ENCODE measurements at regions not wholly inside any gene's neighbourhood (a gene's known extent, or its start where the extent isn't known, plus 50 kb on each side); places are given as distances from the start of the nearest gene placed in this dataset.

GRCh38 chrX:6464726-6465125 lies 70.2 kb downstream of the VCX3A start:
- no peak overlapping the region for H3K4me3 ChIP-seq
- ATAC-seq (ENCODE audit: insufficient read depth, low FRiP score) (no peak), DNase-seq (no peak)
- H3K9ac ChIP-seq (ENCODE audit: insufficient read depth in 1 of 2, low read length in 2 of 2): no peak overlapping the region
- peaks cover 0 to 18% (median 0%) of the 10 kb centered on the region in 3 donors for H3K27me3 ChIP-seq (ENCODE audit: control insufficient read depth in 3 of 3, insufficient read depth in 3 of 3, low read length in 2 of 3)
- 80 to 83% methylated on average over 6 of the region's 6 CpGs for WGBS, 2 donors
- no peaks in the 10 kb centered on the region for H3K4me1 ChIP-seq (ENCODE audit: control insufficient read depth in 5 of 5, insufficient read depth in 5 of 5, low read length in 5 of 5)
- no peak overlapping the region for H3K27ac ChIP-seq (ENCODE audit: low read depth in 1 of 2, low read length in 1 of 2)
- no peaks in the 10 kb centered on the region for H3K36me3 ChIP-seq (ENCODE audit: control insufficient read depth in 4 of 4, insufficient read depth in 4 of 4, low read length in 4 of 4)
- TF ChIP-seq CTCF (IDR thresholded peaks at IDR 0.05; ENCODE audit: control extremely low read depth, extremely low read depth): no peak
- H3K9me3 ChIP-seq (ENCODE audit: control insufficient read depth in 4 of 4, insufficient read depth in 3 of 4, low read length in 3 of 4): peaks cover 0 to 2% (median under 1%) of the 10 kb centered on the region in 4 donors

GRCh38 chrX:6460893-6461490 lies 73.9 kb downstream of the VCX3A start:
- no peaks in the 10 kb centered on the region for H3K36me3 ChIP-seq (ENCODE audit: control insufficient read depth in 4 of 4, insufficient read depth in 4 of 4, low read length in 4 of 4)
- 58 to 76% methylated on average over 6 of the region's 6 CpGs for WGBS, 2 donors
- ATAC-seq (ENCODE audit: insufficient read depth, low FRiP score) (no peak), DNase-seq (peak in 1 of 3 donors; percentile 15)
- no peak overlapping the region for H3K4me3 ChIP-seq
- H3K9ac ChIP-seq (ENCODE audit: insufficient read depth in 1 of 2, low read length in 2 of 2): no peak overlapping the region
- TF ChIP-seq CTCF (IDR thresholded peaks at IDR 0.05; ENCODE audit: control extremely low read depth, extremely low read depth): no peak
- H3K27ac ChIP-seq (ENCODE audit: low read depth in 1 of 2, low read length in 1 of 2): no peak overlapping the region
- no peaks in the 10 kb centered on the region for H3K4me1 ChIP-seq (ENCODE audit: control insufficient read depth in 5 of 5, insufficient read depth in 5 of 5, low read length in 5 of 5)
- peaks cover 0 to 18% (median 0%) of the 10 kb centered on the region in 3 donors for H3K27me3 ChIP-seq (ENCODE audit: control insufficient read depth in 3 of 3, insufficient read depth in 3 of 3, low read length in 2 of 3)
- H3K9me3 ChIP-seq (ENCODE audit: control insufficient read depth in 4 of 4, insufficient read depth in 3 of 4, low read length in 3 of 4): peaks cover 0 to 2% (median under 1%) of the 10 kb centered on the region in 4 donors

- no peak overlapping the region for H3K9ac ChIP-seq (ENCODE audit: insufficient read depth in 1 of 2, low read length in 2 of 2)
- no peak overlapping the region for H3K4me3 ChIP-seq
- TF ChIP-seq CTCF (IDR thresholded peaks at IDR 0.05; ENCODE audit: control extremely low read depth, extremely low read depth): no peak
- 87 to 91% methylated on average over 6 of the region's 6 CpGs for WGBS, 2 donors
- no peaks in the 10 kb centered on the region for H3K36me3 ChIP-seq (ENCODE audit: control insufficient read depth in 4 of 4, insufficient read depth in 4 of 4, low read length in 4 of 4)
- H3K27ac ChIP-seq (ENCODE audit: low read depth in 1 of 2, low read length in 1 of 2): no peak overlapping the region
- ATAC-seq (ENCODE audit: insufficient read depth, low FRiP score) (no peak), DNase-seq (no peak)
- peaks cover 0 to 7% (median 2%) of the 10 kb centered on the region in 3 donors for H3K27me3 ChIP-seq (ENCODE audit: control insufficient read depth in 3 of 3, insufficient read depth in 3 of 3, low read length in 2 of 3)
- H3K9me3 ChIP-seq (ENCODE audit: control insufficient read depth in 4 of 4, insufficient read depth in 3 of 4, low read length in 3 of 4): peaks cover 0 to 2% (median 0%) of the 10 kb centered on the region in 4 donors
- H3K4me1 ChIP-seq (ENCODE audit: control insufficient read depth in 5 of 5, insufficient read depth in 5 of 5, low read length in 5 of 5): no peaks in the 10 kb centered on the region
Measured at GRCh38 chrX:6456196-6456595, 78.7 kb downstream of the VCX3A start.

GRCh38 chrX:6449946-6450345 lies 85.0 kb downstream of the VCX3A start:
- no peak overlapping the region for H3K4me3 ChIP-seq
- peaks cover 0 to 14% (median 0%) of the 10 kb centered on the region in 3 donors for H3K27me3 ChIP-seq (ENCODE audit: control insufficient read depth in 3 of 3, insufficient read depth in 3 of 3, low read length in 2 of 3)
- no peak overlapping the region for H3K9ac ChIP-seq (ENCODE audit: insufficient read depth in 1 of 2, low read length in 2 of 2)
- DNase-seq (no peak), ATAC-seq (ENCODE audit: insufficient read depth, low FRiP score) (no peak)
- peaks cover 0 to 2% (median 0%) of the 10 kb centered on the region in 4 donors for H3K9me3 ChIP-seq (ENCODE audit: control insufficient read depth in 4 of 4, insufficient read depth in 3 of 4, low read length in 3 of 4)
- WGBS, 2 donors: 73 to 78% methylated on average over 2 of the region's 2 CpGs
- H3K36me3 ChIP-seq (ENCODE audit: control insufficient read depth in 4 of 4, insufficient read depth in 4 of 4, low read length in 4 of 4): no peaks in the 10 kb centered on the region
- no peak overlapping the region for H3K27ac ChIP-seq (ENCODE audit: low read depth in 1 of 2, low read length in 1 of 2)
- no peaks in the 10 kb centered on the region for H3K4me1 ChIP-seq (ENCODE audit: control insufficient read depth in 5 of 5, insufficient read depth in 5 of 5, low read length in 5 of 5)
- TF ChIP-seq CTCF (IDR thresholded peaks at IDR 0.05; ENCODE audit: control extremely low read depth, extremely low read depth): no peak
